ENCODE measurements at regions not wholly inside any gene's neighbourhood (a gene's known extent, or its start where the extent isn't known, plus 50 kb on each side); places are given as distances from the start of the nearest gene placed in this dataset.

GRCh38 chr1:43021547-43022474 is 63.1 kb upstream of the SLC2A1 start:
- TF ChIP-seq EZH2 (IDR thresholded peaks at IDR 0.05; ENCODE audit: insufficient read depth, poor library complexity, severe bottlenecking) (no peak), EZH2phosphoT487 (IDR thresholded peaks at IDR 0.05; ENCODE audit: insufficient read depth, low read depth) (no peak)
